LNCAP (cell line): ENCODE measurements at regions not wholly inside any gene's neighbourhood (a gene's known extent, or its start where the extent isn't known, plus 50 kb on each side); places are given as distances from the start of the nearest gene placed in this dataset.

Source experiments
- TF ChIP-seq, protein P1 (sequence below): fragments of 450-650 bp; IDR thresholded peaks from 2 replicates; pipeline ENCODE4 v1.5.1; 2017; ENCODE audit warnings: mild to moderate bottlenecking

- TF ChIP-seq, protein P1, sequence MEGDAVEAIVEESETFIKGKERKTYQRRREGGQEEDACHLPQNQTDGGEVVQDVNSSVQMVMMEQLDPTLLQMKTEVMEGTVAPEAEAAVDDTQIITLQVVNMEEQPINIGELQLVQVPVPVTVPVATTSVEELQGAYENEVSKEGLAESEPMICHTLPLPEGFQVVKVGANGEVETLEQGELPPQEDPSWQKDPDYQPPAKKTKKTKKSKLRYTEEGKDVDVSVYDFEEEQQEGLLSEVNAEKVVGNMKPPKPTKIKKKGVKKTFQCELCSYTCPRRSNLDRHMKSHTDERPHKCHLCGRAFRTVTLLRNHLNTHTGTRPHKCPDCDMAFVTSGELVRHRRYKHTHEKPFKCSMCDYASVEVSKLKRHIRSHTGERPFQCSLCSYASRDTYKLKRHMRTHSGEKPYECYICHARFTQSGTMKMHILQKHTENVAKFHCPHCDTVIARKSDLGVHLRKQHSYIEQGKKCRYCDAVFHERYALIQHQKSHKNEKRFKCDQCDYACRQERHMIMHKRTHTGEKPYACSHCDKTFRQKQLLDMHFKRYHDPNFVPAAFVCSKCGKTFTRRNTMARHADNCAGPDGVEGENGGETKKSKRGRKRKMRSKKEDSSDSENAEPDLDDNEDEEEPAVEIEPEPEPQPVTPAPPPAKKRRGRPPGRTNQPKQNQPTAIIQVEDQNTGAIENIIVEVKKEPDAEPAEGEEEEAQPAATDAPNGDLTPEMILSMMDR = no peak
Measured at GRCh38 chr5:93236807-93237421, 344.1 kb downstream of the NR2F1-AS1 start.

GRCh38 chr5:93235761-93236160, 345.3 kb downstream of the NR2F1-AS1 start:
- TF ChIP-seq, protein P1 = no peak

GRCh38 chr5:93226202-93226735, 354.8 kb downstream of the NR2F1-AS1 start:
- TF ChIP-seq, protein P1 = no peak

DNA sequence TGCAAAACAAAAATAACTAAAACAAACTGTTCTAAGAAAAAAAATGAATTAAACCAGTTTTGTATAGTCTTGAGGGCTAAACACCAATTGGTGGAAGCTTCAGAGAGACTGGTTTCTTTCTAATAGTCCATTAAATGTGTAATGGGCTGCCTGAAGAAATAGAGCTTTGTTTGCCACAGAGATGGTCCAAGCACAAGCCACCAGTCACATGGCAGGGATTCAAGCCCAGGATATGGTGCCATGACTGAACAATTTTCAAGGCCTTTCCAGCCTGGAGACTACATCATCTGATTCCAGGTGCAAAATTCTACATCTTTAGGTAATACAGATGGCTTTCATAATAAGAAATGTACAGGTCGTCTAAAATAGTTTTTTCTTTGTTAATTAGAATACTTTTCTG, 355.3 kb downstream of the NR2F1-AS1 start:
- TF ChIP-seq, protein P1 = no peak

DNA sequence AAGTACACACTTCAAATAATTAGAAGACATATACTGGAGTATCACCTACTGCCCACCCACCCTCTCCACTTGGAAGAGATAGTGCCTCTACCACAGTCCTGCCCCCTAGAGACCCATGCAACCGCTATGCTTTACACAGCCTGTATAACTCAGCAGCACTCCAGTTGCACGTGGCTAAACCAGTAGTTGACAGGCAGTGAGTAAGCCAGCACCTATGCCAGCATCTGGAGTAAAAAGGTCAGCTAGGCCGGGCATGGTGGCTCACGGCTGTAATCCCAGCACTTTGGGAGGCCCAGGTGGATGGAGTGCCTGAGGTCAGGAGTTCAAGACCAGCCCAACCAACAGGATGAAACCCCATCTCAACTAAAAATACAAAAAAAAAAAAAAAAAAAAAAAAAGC, 356.4 kb downstream of the NR2F1-AS1 start:
- TF ChIP-seq, protein P1 = no peak

DNA sequence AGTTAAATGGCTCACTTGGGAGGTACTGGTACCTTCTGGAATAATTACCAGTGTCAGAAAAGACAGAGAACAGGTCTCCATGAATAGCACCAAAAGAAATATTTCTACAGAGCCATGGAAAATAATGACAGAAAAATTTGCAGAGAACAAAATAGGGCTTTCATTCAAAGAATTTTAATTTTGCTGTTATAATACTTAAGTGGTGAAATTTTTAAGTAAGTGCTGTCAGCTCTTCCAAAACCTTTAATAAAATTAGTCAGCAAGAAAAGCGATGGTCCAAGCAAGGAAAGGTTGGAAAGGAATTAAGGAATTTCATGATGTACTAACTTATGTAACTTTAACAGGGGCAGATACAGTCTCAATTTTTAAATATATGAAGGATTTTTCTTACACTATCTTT, 359.2 kb downstream of the NR2F1-AS1 start:
- TF ChIP-seq, protein P1 = no peak

GRCh38 chr5:93220431-93220830, 360.6 kb downstream of the NR2F1-AS1 start:
- TF ChIP-seq, protein P1 = no peak
